Fibroblast of lung (primary cell): ENCODE measurements at regions not wholly inside any gene's neighbourhood (a gene's known extent, or its start where the extent isn't known, plus 50 kb on each side); places are given as distances from the start of the nearest gene placed in this dataset.

Source experiments
- DNase-seq, 2 donors: peaks; one replicate each; pipeline versions ENCODE4 v3.0.0 to v3.0.0-alpha.2; 2010; ENCODE audit warnings: low read depth in 2 of 2
- H2AFZ ChIP-seq: 2 replicates; pipeline ENCODE4 v1.5.1; 2012; ENCODE audit warnings: low read length, control low read depth, inconsistent platforms
- H3K27ac ChIP-seq: 2 replicates; pipeline ENCODE4 v1.5.1; 2011; ENCODE audit warnings: low read length, control low read depth; ENCODE audit not compliant: insufficient read depth
- H3K27me3 ChIP-seq: 2 replicates; pipeline ENCODE4 v1.5.1; 2011; ENCODE audit warnings: mild to moderate bottlenecking, low read length; ENCODE audit not compliant: control insufficient read depth, insufficient read depth
- H3K36me3 ChIP-seq: 2 replicates; pipeline ENCODE4 v1.5.1; 2011; ENCODE audit warnings: low read length; ENCODE audit not compliant: control insufficient read depth, insufficient read depth
- H3K4me1 ChIP-seq: 2 replicates; pipeline ENCODE4 v1.5.1; 2011; ENCODE audit warnings: low read length; ENCODE audit not compliant: control insufficient read depth, insufficient read depth; ENCODE audit errors: extremely low read depth
- H3K4me2 ChIP-seq: 2 replicates; pipeline ENCODE4 v1.5.1; 2011; ENCODE audit warnings: low read length, control low read depth; ENCODE audit not compliant: insufficient read depth; ENCODE audit errors: extremely low read depth
- H3K4me3 ChIP-seq, 4 experiments: fragments of 200-600 bp in 1 of 4; sonication (generic) in 1 of 4; replicated peaks in 1 of 4; 2 replicates each; pipeline ENCODE4 v1.5.1; 2011 to 2016; ENCODE audit warnings: low read length in 4 of 4, low read depth in 3 of 4, mild to moderate bottlenecking in 3 of 4, control low read depth in 2 of 4, inconsistent platforms in 1 of 4, mixed read lengths in 1 of 4; ENCODE audit not compliant: insufficient read depth in 1 of 4; ENCODE audit errors: control extremely low read depth in 1 of 4
- H3K79me2 ChIP-seq: 2 replicates; pipeline ENCODE4 v1.5.1; 2012; ENCODE audit warnings: mild to moderate bottlenecking, low read length, inconsistent platforms; ENCODE audit not compliant: control insufficient read depth, insufficient read depth
- H3K9ac ChIP-seq: 2 replicates; pipeline ENCODE4 v1.5.1; 2011; ENCODE audit warnings: mild to moderate bottlenecking, low read length, control low read depth; ENCODE audit not compliant: insufficient read depth
- H3K9me3 ChIP-seq: 2 replicates; pipeline ENCODE4 v1.5.1; 2012; ENCODE audit warnings: low read depth, low read length; ENCODE audit not compliant: control insufficient read depth, insufficient read depth
- H4K20me1 ChIP-seq: 2 replicates; pipeline ENCODE4 v1.5.1; 2011; ENCODE audit warnings: low read length; ENCODE audit not compliant: control insufficient read depth, insufficient read depth; ENCODE audit errors: extremely low read depth
- EZH2 ChIP-seq: IDR thresholded peaks from 2 replicates; pipeline ENCODE4 v1.5.1; 2012; ENCODE audit warnings: low read length, control low read depth, mild to moderate bottlenecking; ENCODE audit errors: missing control alignments
- TF ChIP-seq, protein P1 (sequence below), 2 donors: IDR thresholded peaks in 1 of 2; conservative IDR thresholded peaks in 1 of 2; 1 replicate in 1 of 2; 2 replicates in 1 of 2; pipeline ENCODE4 v1.5.1; 2011 to 2012; ENCODE audit warnings: low read length in 2 of 2, control low read depth in 1 of 2, inconsistent platforms in 1 of 2, low read depth in 1 of 2, mild to moderate bottlenecking in 1 of 2

GRCh38 chr3:148441191-148441590 is 256.5 kb upstream of the AGTR1 start:
- H3K27ac ChIP-seq = no peak overlapping the region
- no peaks in the 10 kb centered on the region for H3K4me1 ChIP-seq
- no peak for DNase-seq
- no peak overlapping the region for H2AFZ ChIP-seq
- no peaks in the 10 kb centered on the region for H3K79me2 ChIP-seq
- H4K20me1 ChIP-seq = no peaks in the 10 kb centered on the region
- no peak overlapping the region for H3K9ac ChIP-seq
- H3K27me3 ChIP-seq = no peaks in the 10 kb centered on the region
- TF ChIP-seq, protein P1, sequence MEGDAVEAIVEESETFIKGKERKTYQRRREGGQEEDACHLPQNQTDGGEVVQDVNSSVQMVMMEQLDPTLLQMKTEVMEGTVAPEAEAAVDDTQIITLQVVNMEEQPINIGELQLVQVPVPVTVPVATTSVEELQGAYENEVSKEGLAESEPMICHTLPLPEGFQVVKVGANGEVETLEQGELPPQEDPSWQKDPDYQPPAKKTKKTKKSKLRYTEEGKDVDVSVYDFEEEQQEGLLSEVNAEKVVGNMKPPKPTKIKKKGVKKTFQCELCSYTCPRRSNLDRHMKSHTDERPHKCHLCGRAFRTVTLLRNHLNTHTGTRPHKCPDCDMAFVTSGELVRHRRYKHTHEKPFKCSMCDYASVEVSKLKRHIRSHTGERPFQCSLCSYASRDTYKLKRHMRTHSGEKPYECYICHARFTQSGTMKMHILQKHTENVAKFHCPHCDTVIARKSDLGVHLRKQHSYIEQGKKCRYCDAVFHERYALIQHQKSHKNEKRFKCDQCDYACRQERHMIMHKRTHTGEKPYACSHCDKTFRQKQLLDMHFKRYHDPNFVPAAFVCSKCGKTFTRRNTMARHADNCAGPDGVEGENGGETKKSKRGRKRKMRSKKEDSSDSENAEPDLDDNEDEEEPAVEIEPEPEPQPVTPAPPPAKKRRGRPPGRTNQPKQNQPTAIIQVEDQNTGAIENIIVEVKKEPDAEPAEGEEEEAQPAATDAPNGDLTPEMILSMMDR (conservative IDR thresholded peaks at IDR 0.05 in 1 of 2, IDR thresholded peaks at IDR 0.05 in 1 of 2; ENCODE audit: low read depth in 1 of 2, low read length in 2 of 2) = no peak
- no peak for TF ChIP-seq EZH2
- H3K4me3 ChIP-seq = no peak overlapping the region
- no peaks in the 10 kb centered on the region for H3K36me3 ChIP-seq
- H3K4me2 ChIP-seq = no peak overlapping the region
- H3K9me3 ChIP-seq = no peaks in the 10 kb centered on the region

GRCh38 chr3:148450819-148451218 is 246.9 kb upstream of the AGTR1 start:
- TF ChIP-seq, protein P1 (conservative IDR thresholded peaks at IDR 0.05 in 1 of 2, IDR thresholded peaks at IDR 0.05 in 1 of 2; ENCODE audit: low read depth in 1 of 2, low read length in 2 of 2) = no peak
- TF ChIP-seq EZH2 = no peak
- Histone ChIP-seq H3K27me3 (no peaks in the 10 kb centered on the region), H3K27ac (no peak overlapping the region), H2AFZ (no peak overlapping the region), H4K20me1 (no peaks in the 10 kb centered on the region), H3K4me2 (no peak overlapping the region), H3K79me2 (no peaks in the 10 kb centered on the region), H3K4me1 (no peaks in the 10 kb centered on the region), H3K9ac (no peak overlapping the region), H3K4me3 (no peak overlapping the region), H3K36me3 (no peaks in the 10 kb centered on the region), H3K9me3 (no peaks in the 10 kb centered on the region)
- DNase-seq = no peak

- no peak overlapping the region for H3K4me3 ChIP-seq
- H4K20me1 ChIP-seq = no peaks in the 10 kb centered on the region
- H3K4me1 ChIP-seq = no peaks in the 10 kb centered on the region
- no peaks in the 10 kb centered on the region for H3K9me3 ChIP-seq
- H3K9ac ChIP-seq = no peak overlapping the region
- DNase-seq = no peak
- no peaks in the 10 kb centered on the region for H3K27me3 ChIP-seq
- H3K27ac ChIP-seq = no peak overlapping the region
- TF ChIP-seq, protein P1 (conservative IDR thresholded peaks at IDR 0.05 in 1 of 2, IDR thresholded peaks at IDR 0.05 in 1 of 2; ENCODE audit: low read depth in 1 of 2, low read length in 2 of 2) = no peak
- no peak for TF ChIP-seq EZH2
- H3K4me2 ChIP-seq = no peak overlapping the region
- no peaks in the 10 kb centered on the region for H3K79me2 ChIP-seq
- no peak overlapping the region for H2AFZ ChIP-seq
- H3K36me3 ChIP-seq = no peaks in the 10 kb centered on the region
Measured at GRCh38 chr3:148451969-148452368, 245.7 kb upstream of the AGTR1 start.
